Immature natural killer cell (primary cell): ENCODE measurements at regions not wholly inside any gene's neighbourhood (a gene's known extent, or its start where the extent isn't known, plus 50 kb on each side); places are given as distances from the start of the nearest gene placed in this dataset.

Experiments
- DNase-seq, 3 donors: peaks; one replicate each; pipeline ENCODE4 v3.0.0; 2022; ENCODE audit warnings: mixed read lengths in 1 of 3
- H3K27ac Mint-ChIP-seq, 6 donors: one replicate each; pipeline ENCODE4 v1.8.0; 2020; ENCODE audit warnings: mixed read lengths in 6 of 6, mild to moderate bottlenecking in 5 of 6, inconsistent platforms in 4 of 6, moderate library complexity in 3 of 6
- H3K27me3 Mint-ChIP-seq, 3 donors: one replicate each; pipeline ENCODE4 v1.8.0; 2020 to 2021; ENCODE audit warnings: low read depth in 3 of 3, mild to moderate bottlenecking in 3 of 3, mixed read lengths in 3 of 3, moderate library complexity in 3 of 3, inconsistent platforms in 1 of 3
- H3K36me3 Mint-ChIP-seq, 3 donors: one replicate each; pipeline ENCODE4 v1.8.0; 2020; ENCODE audit warnings: mixed read lengths in 3 of 3, inconsistent platforms in 2 of 3, mild to moderate bottlenecking in 2 of 3
- H3K4me1 Mint-ChIP-seq, 2 donors: one replicate each; pipeline ENCODE4 v1.8.0; 2020; ENCODE audit warnings: inconsistent platforms in 2 of 2, mild to moderate bottlenecking in 2 of 2, mixed read lengths in 2 of 2, moderate library complexity in 1 of 2
- H3K4me3 Mint-ChIP-seq, 5 donors: one replicate each; pipeline ENCODE4 v1.8.0; 2020; ENCODE audit warnings: mild to moderate bottlenecking in 5 of 5, mixed read lengths in 5 of 5, inconsistent platforms in 3 of 5, moderate library complexity in 3 of 5
- H3K9me3 Mint-ChIP-seq, 6 donors: one replicate each; pipeline ENCODE4 v1.8.0; 2020; ENCODE audit warnings: mild to moderate bottlenecking in 6 of 6, mixed read lengths in 6 of 6, inconsistent platforms in 4 of 6, moderate library complexity in 3 of 6

DNA sequence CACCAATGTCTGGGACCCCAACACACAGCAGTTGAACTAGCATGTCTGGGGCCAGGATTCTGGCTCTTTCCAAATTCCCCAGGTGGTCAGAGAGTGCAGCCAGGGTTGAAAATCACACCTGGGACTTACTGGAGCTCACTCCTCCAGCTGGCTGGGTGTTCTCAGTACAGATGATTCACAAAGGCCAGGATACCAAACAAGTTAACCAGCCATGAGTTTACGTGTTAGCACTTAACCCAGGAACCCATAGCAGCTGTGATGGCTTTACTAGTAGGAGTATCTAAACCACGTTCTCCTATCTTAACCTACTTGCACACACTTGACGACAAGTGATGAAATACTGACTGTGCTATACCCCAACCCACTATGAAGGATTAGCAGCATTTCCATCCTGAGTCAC, 222.8 kb downstream of the FBXO15 start:
- peaks cover 0 to 3% (median 0%) of the 10 kb centered on the region in 3 donors for H3K27me3 Mint-ChIP-seq
- no peaks in the 10 kb centered on the region for H3K4me1 Mint-ChIP-seq
- no peak for DNase-seq
- no peaks in the 10 kb centered on the region for H3K9me3 Mint-ChIP-seq
- H3K4me3 Mint-ChIP-seq: no peak overlapping the region
- no peaks in the 10 kb centered on the region for H3K36me3 Mint-ChIP-seq
- no peak overlapping the region for H3K27ac Mint-ChIP-seq

DNA sequence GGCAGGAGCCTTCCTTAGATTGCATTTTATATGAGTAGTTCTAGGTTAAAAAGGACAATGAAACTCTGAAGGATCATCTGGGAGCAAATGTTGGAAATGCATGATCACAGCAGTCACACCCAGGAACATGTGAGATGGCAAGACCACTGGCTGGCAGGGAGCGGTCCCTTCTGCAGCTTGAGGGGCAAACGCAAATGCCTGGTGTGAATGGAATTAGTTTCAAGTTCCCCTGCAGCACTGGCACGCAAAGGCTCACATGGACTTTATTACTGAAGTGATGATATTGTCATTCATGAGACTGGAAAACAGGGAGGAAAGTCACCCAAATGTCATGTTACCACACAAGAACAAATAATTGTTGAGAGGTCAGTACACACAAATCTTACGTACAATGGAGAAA, 223.3 kb downstream of the FBXO15 start:
- H3K4me3 Mint-ChIP-seq: no peak overlapping the region
- peaks cover 0 to 3% (median 0%) of the 10 kb centered on the region in 3 donors for H3K27me3 Mint-ChIP-seq
- H3K27ac Mint-ChIP-seq: no peak overlapping the region
- no peak for DNase-seq
- no peaks in the 10 kb centered on the region for H3K9me3 Mint-ChIP-seq
- no peaks in the 10 kb centered on the region for H3K36me3 Mint-ChIP-seq
- H3K4me1 Mint-ChIP-seq: no peaks in the 10 kb centered on the region

DNA sequence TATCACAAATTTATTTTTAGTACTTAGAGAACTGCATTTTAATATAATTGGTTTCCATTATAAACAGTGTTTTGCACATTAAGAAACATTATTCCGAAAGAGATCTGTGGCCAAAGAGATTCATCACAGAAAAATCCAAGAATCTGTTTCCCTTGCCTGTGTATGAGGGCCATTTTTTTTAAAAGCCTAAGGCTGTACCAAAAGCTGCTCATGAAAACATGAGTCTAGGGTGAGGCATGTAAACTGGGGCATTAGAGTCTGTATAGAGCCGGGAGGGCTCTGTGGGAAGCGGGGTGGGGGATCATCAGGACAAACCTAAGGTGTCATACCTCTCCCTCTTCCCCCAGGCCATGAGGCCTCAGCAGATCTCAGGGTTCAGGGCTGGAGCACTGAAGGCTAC, 223.8 kb downstream of the FBXO15 start:
- no peak for DNase-seq

DNA sequence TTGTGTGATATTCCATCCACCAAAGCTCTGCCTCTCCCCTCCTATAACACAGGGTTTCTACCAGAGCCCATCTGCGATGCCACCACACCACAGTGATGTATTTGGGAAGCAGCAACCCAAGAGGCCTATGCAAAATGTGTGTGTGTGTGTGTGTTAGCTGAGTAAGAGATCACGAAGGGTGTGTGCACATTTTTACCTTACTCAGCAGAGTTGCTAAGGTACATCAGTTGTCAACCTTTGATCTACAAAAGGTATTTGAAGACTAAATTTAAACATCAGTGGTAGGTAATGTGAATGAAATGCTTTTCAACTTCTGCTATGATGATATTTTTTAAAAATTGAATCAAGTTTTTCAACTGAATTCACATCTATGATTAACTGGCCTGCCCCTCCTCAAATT, 227.6 kb downstream of the FBXO15 start:
- no peak overlapping the region for H3K27ac Mint-ChIP-seq
- DNase-seq: no peak
- no peaks in the 10 kb centered on the region for H3K36me3 Mint-ChIP-seq
- peaks cover 0 to 4% (median 0%) of the 10 kb centered on the region in 6 donors for H3K9me3 Mint-ChIP-seq
- H3K27me3 Mint-ChIP-seq: peaks cover 0 to 7% (median 2%) of the 10 kb centered on the region in 3 donors
- H3K4me3 Mint-ChIP-seq: no peak overlapping the region
- H3K4me1 Mint-ChIP-seq: no peaks in the 10 kb centered on the region

More for the DNA sequence above, 223.8 kb downstream of the FBXO15 start:
- peaks cover 0 to 3% (median 0%) of the 10 kb centered on the region in 3 donors for H3K27me3 Mint-ChIP-seq
- no peak overlapping the region for H3K27ac Mint-ChIP-seq
- no peaks in the 10 kb centered on the region for H3K4me1 Mint-ChIP-seq
- H3K36me3 Mint-ChIP-seq: no peaks in the 10 kb centered on the region
- H3K4me3 Mint-ChIP-seq: no peak overlapping the region
- H3K9me3 Mint-ChIP-seq: no peaks in the 10 kb centered on the region

DNA sequence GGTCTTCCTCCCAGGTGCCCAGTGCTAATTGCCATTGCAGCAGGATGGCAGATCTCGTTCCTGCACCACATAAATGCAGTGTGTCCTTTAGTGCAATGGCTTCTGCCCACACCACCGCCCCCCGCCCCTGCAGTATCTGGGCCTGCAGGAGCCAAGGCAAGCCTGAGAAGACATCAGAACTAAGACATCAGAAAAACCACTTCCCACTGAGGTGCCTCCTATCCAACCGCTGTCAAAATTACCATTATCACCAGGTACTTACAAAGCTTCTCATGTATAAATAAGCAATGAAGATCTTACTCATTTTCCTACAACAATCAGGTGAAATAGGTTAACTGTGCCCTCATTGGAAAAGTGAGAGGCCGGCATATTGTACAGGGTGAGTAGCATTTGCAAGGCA, 228.8 kb downstream of the FBXO15 start:
- Mint-ChIP-seq H3K9me3 (peaks cover 0 to 4% (median 0%) of the 10 kb centered on the region in 6 donors), H3K4me1 (no peaks in the 10 kb centered on the region), H3K4me3 (no peak overlapping the region), H3K36me3 (no peaks in the 10 kb centered on the region), H3K27ac (no peak overlapping the region), H3K27me3 (peaks cover 0 to 7% (median 2%) of the 10 kb centered on the region in 3 donors)
- no peak for DNase-seq

DNA sequence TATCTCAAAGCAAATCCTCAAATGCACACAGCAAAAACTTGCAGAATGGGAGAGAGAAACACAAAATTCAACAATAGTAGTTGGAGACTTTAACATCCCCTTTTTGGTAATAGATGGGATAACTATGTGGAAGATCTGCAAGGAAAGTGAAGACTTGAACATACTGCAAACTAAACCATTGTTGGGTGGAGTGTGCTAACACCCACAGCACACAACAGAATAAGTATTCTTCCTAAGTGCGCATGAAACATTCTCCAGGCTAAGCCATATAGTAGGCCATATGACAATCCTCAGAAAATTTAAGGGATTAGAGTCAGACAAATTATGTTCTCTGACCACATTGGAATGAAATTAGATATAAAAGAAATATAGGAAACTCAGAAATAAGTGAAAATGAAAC, 230.6 kb downstream of the FBXO15 start:
- no peak overlapping the region for H3K4me3 Mint-ChIP-seq
- H3K27me3 Mint-ChIP-seq: peaks cover 0 to 6% (median 5%) of the 10 kb centered on the region in 3 donors
- DNase-seq: no peak
- no peaks in the 10 kb centered on the region for H3K36me3 Mint-ChIP-seq
- H3K4me1 Mint-ChIP-seq: no peaks in the 10 kb centered on the region
- H3K27ac Mint-ChIP-seq: no peak overlapping the region
- peaks cover 0 to 6% (median 1%) of the 10 kb centered on the region in 6 donors for H3K9me3 Mint-ChIP-seq

DNA sequence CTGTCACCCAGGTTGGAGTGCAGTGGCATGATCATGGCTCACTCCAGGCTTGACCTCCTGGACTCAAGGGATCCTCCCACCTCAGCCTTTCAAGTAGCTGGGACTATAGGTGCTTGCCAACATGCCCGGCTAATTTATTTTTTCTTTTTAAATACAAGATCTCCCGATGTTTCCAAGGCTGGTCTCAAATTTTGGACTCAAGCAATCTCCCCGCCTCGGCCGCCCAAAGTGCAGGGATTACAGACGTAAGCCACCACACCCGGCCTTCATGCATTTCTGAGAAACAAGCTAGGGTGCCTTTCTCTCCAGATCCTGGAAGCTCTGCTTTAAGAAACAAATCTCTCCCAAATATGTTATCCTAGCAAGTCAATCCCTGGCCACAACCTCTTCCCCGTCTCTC, 234.1 kb downstream of the FBXO15 start:
- no peak overlapping the region for H3K4me3 Mint-ChIP-seq
- no peaks in the 10 kb centered on the region for H3K36me3 Mint-ChIP-seq
- DNase-seq: no peak
- H3K9me3 Mint-ChIP-seq: peaks cover 0 to 5% (median 1%) of the 10 kb centered on the region in 6 donors
- H3K27me3 Mint-ChIP-seq: peaks cover 0 to 8% (median 4%) of the 10 kb centered on the region in 3 donors
- H3K4me1 Mint-ChIP-seq: no peaks in the 10 kb centered on the region
- no peak overlapping the region for H3K27ac Mint-ChIP-seq

DNA sequence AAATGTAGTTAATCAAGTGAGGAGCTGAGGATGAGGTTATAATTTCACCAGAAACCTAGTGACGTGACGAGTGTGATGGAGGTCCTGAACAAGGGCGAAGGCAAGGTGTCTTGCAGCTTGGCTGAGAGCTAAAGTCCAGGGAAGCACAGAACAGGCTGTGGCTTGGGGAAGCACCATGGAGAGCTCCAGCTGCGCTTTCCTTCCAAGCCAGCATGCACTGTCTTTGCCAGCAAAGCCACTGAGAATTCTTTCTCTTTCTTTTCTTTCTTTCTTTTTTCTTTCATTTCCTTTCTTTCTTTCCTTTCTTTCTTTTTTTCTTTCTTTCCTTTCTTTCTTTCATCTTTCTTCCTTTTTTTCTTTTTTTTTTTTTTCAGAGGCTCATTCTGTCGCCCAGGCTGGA, 239.3 kb downstream of the FBXO15 start:
- Mint-ChIP-seq H3K4me3 (no peak overlapping the region), H3K4me1 (no peaks in the 10 kb centered on the region), H3K9me3 (peaks cover 0 to 5% (median 4%) of the 10 kb centered on the region in 6 donors), H3K27me3 (peaks cover 0 to 10% (median 2%) of the 10 kb centered on the region in 3 donors), H3K27ac (no peak overlapping the region), H3K36me3 (no peaks in the 10 kb centered on the region)
- DNase-seq: no peak

DNA sequence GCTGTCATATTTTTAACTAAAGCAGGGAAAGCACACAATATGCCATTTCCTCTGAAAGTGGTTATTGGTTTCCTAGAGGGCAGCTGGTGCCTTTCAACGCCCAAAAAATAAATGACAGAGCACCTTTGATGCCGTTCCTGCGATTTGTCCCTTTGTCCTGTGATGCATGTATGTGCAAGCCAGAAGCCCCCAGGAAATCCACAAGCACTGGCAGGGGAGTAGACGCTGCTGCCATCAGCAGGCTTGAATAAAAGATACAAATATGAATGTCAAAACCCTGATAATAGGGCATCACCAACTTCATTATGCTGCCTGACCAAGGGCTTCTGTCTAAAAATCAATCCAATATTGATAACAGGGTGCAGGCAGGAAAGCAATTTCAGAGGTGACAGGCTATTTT, 246.1 kb downstream of the FBXO15 start:
- DNase-seq: no peak
- H3K27ac Mint-ChIP-seq: no peak overlapping the region
- H3K36me3 Mint-ChIP-seq: no peaks in the 10 kb centered on the region
- H3K4me1 Mint-ChIP-seq: no peaks in the 10 kb centered on the region
- peaks cover 0 to 4% (median 2%) of the 10 kb centered on the region in 3 donors for H3K27me3 Mint-ChIP-seq
- H3K4me3 Mint-ChIP-seq: no peak overlapping the region
- peaks cover 0 to 3% (median 0%) of the 10 kb centered on the region in 6 donors for H3K9me3 Mint-ChIP-seq

DNA sequence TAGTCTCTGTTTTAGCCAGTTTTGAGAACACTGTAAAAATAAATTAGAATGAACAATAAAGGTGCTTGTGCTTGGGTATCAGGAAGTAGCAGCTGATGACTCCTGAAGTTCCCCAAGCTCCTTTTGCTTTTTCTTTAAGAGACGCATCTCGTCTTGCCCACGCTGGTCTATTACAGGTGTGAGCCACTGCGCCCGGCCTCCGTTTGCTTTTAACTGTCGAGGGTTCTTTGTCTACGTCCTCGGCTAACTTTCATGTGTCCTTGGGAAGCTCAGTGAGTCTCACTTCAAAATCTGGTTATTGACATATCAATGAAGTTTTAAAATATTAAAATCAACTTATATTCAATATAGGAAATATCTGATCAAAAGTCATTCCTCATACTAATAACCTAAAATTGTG, 246.5 kb downstream of the FBXO15 start:
- Mint-ChIP-seq H3K27me3 (peaks cover 0 to 4% (median 2%) of the 10 kb centered on the region in 3 donors), H3K4me1 (no peaks in the 10 kb centered on the region), H3K36me3 (no peaks in the 10 kb centered on the region), H3K9me3 (no peaks in the 10 kb centered on the region), H3K27ac (no peak overlapping the region), H3K4me3 (no peak overlapping the region)
- DNase-seq: no peak

DNA sequence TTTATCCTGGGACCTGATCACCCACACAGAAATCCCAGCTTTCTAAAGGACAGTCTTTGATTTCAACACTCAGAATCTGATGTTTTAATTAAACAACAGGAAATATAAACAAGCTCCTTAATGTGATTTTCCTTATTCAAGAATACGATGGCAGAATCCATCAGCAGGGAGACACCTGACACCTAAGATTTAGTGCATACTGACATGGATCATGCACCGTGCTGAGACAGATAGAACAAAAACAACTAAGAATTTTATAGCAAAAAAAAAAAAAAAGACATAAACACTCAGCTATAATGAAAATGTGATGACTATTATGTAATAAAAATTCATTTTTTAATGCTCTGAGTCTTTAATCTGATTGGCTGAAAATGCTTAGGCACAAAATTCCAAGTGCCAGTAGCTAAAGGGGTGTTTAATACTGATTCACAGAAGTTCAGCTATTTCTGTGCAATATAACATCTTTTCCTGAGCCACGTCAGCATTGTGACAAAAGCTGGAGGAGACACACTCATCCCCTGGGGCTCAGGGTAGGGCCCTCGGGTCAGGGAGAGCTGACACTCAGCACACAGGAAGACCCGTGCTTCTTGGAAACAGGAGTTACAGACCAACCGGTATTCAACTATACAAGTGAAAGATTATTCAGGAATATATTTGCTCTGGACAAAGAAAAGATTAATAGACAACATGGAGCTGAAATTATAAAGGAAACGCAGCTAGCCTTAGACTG, 247.4 kb downstream of the FBXO15 start:
- peaks cover 0 to 2% (median 1%) of the 10 kb centered on the region in 3 donors for H3K27me3 Mint-ChIP-seq
- no peak overlapping the region for H3K4me3 Mint-ChIP-seq
- H3K36me3 Mint-ChIP-seq: no peaks in the 10 kb centered on the region
- no peak overlapping the region for H3K27ac Mint-ChIP-seq
- H3K4me1 Mint-ChIP-seq: no peaks in the 10 kb centered on the region
- H3K9me3 Mint-ChIP-seq: no peaks in the 10 kb centered on the region
- DNase-seq: no peak

DNA sequence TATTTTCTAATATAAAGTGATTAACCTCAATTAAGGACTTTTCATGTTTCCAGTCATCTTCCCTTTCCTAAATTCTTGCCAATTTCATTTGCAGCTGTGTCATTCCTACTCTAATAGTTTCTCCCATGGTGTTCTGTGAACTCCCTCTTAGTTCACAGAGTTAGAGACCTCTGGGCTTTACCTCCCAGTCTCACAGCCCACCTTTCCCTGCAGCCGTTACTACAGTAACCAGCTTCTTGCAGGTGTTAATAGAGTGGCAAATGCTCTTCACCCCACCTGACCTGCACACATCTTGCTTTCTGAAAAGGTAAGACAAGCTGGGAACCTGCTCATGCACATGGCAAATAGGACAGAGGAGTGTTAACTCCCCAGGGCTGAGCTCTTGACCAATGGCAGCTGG, 250.1 kb downstream of the FBXO15 start:
- H3K4me1 Mint-ChIP-seq: no peaks in the 10 kb centered on the region
- H3K36me3 Mint-ChIP-seq: no peaks in the 10 kb centered on the region
- peaks cover 0 to 2% (median 1%) of the 10 kb centered on the region in 3 donors for H3K27me3 Mint-ChIP-seq
- H3K9me3 Mint-ChIP-seq: no peaks in the 10 kb centered on the region
- H3K27ac Mint-ChIP-seq: no peak overlapping the region
- no peak overlapping the region for H3K4me3 Mint-ChIP-seq
- DNase-seq: no peak

DNA sequence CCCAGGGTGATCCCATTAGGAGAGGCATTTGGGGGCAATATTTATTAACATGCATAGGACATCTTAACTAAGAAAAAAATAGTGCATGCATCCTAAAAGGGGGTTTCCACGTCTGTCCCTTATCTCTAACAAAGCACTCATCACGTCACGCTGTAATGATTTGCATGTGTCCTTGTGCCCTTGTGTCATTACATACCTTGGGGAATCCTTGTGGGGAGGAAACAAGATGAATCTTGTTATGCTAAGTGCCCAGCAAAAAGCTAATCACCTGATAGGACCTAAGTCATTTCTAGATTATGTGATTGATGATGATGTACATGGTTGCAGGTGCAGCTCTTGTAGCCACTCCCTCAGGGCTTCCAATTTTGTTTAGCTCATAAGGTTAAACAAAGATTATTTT, 250.9 kb downstream of the FBXO15 start:
- no peaks in the 10 kb centered on the region for H3K4me1 Mint-ChIP-seq
- H3K27ac Mint-ChIP-seq: no peak overlapping the region
- no peak for DNase-seq
- H3K36me3 Mint-ChIP-seq: no peaks in the 10 kb centered on the region
- H3K27me3 Mint-ChIP-seq: peaks cover 0 to 2% (median 1%) of the 10 kb centered on the region in 3 donors
- H3K9me3 Mint-ChIP-seq: no peaks in the 10 kb centered on the region
- H3K4me3 Mint-ChIP-seq: no peak overlapping the region

DNA sequence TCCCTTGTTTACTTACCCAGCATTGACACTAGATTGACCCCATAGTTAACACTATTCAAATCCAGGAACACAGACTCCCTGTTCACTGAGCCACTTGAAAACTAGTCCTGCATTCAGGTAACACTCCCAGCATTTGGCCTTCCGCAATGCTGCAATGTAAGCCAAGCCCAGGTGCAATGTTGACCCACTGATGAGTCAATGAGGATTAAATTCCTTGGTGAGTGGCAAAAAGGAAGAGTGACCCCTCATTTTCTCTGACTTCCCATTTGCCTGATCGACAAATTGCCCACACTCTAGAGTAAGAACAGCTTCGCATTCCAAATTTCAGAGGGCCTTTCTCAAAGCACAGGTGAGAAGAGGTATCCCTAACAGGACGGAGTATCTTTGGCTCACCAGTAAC, 251.9 kb downstream of the FBXO15 start:
- Mint-ChIP-seq H3K36me3 (no peaks in the 10 kb centered on the region), H3K27me3 (peaks cover 0 to 2% (median 1%) of the 10 kb centered on the region in 3 donors), H3K9me3 (no peaks in the 10 kb centered on the region), H3K4me3 (no peak overlapping the region), H3K27ac (no peak overlapping the region), H3K4me1 (no peaks in the 10 kb centered on the region)
- no peak for DNase-seq

DNA sequence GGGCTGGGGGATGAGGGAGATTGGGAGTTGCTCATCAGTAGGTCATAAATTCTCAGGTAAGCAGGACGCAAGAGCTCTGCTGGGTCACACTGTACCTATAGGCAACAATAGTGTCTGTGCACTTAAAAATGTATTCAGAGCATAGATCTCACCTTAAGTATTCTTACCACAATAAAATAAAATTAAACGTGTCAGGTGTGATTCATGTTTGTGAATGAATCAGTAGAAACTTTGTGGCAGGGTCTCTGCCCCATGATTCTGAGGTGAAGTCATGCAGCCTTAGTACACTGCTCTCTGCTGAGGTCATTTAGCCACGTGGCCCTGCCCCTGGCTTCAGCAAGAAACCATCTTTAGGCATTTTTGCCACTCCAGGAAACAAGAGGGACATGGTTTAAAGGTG, 253.8 kb downstream of the FBXO15 start:
- no peak overlapping the region for H3K4me3 Mint-ChIP-seq
- H3K27me3 Mint-ChIP-seq: peaks cover 1 to 2% (median 2%) of the 10 kb centered on the region in 3 donors
- no peaks in the 10 kb centered on the region for H3K9me3 Mint-ChIP-seq
- H3K27ac Mint-ChIP-seq: no peak overlapping the region
- H3K36me3 Mint-ChIP-seq: no peaks in the 10 kb centered on the region
- H3K4me1 Mint-ChIP-seq: no peaks in the 10 kb centered on the region
- DNase-seq: no peak
